SU-DHL-6 (cell line): ENCODE measurements at regions not wholly inside any gene's neighbourhood (a gene's known extent, or its start where the extent isn't known, plus 50 kb on each side); places are given as distances from the start of the nearest gene placed in this dataset.

Source experiments
- CTCF ChIP-seq: fragments of 200-600 bp; sonication (generic); IDR thresholded peaks from one replicate; pipeline ENCODE4 v1.5.1; 2017; ENCODE audit warnings: antibody characterized with exemption, mild to moderate bottlenecking, low read length, moderate library complexity; ENCODE audit not compliant: insufficient read depth, poor library complexity, severe bottlenecking
- EZH2phosphoT487 ChIP-seq: fragments of 200-600 bp; sonication (generic), shearing (Covaris generic); conservative IDR thresholded peaks from 2 replicates; pipeline ENCODE4 v1.6.1; 2018; ENCODE audit warnings: mild to moderate bottlenecking, antibody characterized with exemption, low read length, moderate library complexity, mixed read lengths

- TF ChIP-seq CTCF (no peak), EZH2phosphoT487 (no peak)
Measured at GRCh38 chr10:5311617-5312016, 53.1 kb upstream of the UCN3 start.
